ENCODE measurements at regions not wholly inside any gene's neighbourhood (a gene's known extent, or its start where the extent isn't known, plus 50 kb on each side); places are given as distances from the start of the nearest gene placed in this dataset.
"Not testable (repeated sequence)": the region's sequence is repeated elsewhere in the genome, so short reads cannot be mapped to it uniquely, and the experiment has no call there.

GRCh38 chr20:29885282-29886185, 1371.9 kb upstream of the DEFB115 start:
- H3K9me3 ChIP-seq (ENCODE audit: control insufficient read depth, low read depth, low read length): peaks cover 41% of the 10 kb centered on the region

GRCh38 chr20:29891555-29891954, 1365.9 kb upstream of the DEFB115 start:
- not testable (repeated sequence) for H3K18ac ChIP-seq (ENCODE audit: insufficient read length, low read depth, low read length); DNase-seq; H3T11ph ChIP-seq (ENCODE audit: low read length); H3K27ac Mint-ChIP-seq; H3K4ac ChIP-seq (ENCODE audit: low read depth, low read length); H2BK120ac ChIP-seq (ENCODE audit: low read depth, low read length, poor library complexity, severe bottlenecking); H3K79me1 ChIP-seq (ENCODE audit: insufficient read depth, low read depth, low read length, poor library complexity, severe bottlenecking); H3K23me2 ChIP-seq (ENCODE audit: insufficient read length, low read depth, low read length, poor library complexity, severe bottlenecking); H3K23ac ChIP-seq (ENCODE audit: insufficient read length, low read depth, low read length); H3K27me3 Mint-ChIP-seq (ENCODE audit: low read depth); H3K27ac ChIP-seq (ENCODE audit: insufficient read length, low read depth, low read length); H4K5ac ChIP-seq (ENCODE audit: insufficient read length, low read depth, low read length); H2BK12ac ChIP-seq (ENCODE audit: insufficient read length, low read depth, low read length); H3K4me1 Mint-ChIP-seq; H3K14ac ChIP-seq (ENCODE audit: insufficient read depth, low read length); H2BK20ac ChIP-seq (ENCODE audit: low read depth, low read length, poor library complexity, severe bottlenecking); H2BK5ac ChIP-seq (ENCODE audit: insufficient read length, low read length); H2AK5ac ChIP-seq (ENCODE audit: insufficient read length, low read length); H3K4me2 ChIP-seq (ENCODE audit: insufficient read depth, insufficient read length, low read length); H2AFZ ChIP-seq (ENCODE audit: low read length); H3K4me1 ChIP-seq (ENCODE audit: insufficient read depth, low read length); H2BK15ac ChIP-seq (ENCODE audit: low read depth, low read length); H3K9ac ChIP-seq (ENCODE audit: extremely low read depth, insufficient read length, low read length); H4K20me1 ChIP-seq (ENCODE audit: control insufficient read depth, insufficient read depth, insufficient read length); H4K8ac ChIP-seq (replicated peaks; ENCODE audit: insufficient read length, low read depth, low read length); H3K27me3 ChIP-seq (ENCODE audit: insufficient read depth, low read length); H3K56ac ChIP-seq (ENCODE audit: insufficient read length, low read depth, low read length); H4K91ac ChIP-seq (ENCODE audit: insufficient read length, low read depth, low read length); H3K79me2 ChIP-seq (ENCODE audit: insufficient read depth, low read length); H3K4me3 Mint-ChIP-seq
- WGBS (ENCODE audit: extremely low coverage, insufficient read length, low lambda C conversion rate): no CpG with 5 or more reads among the region's 5 CpGs
- peaks cover 35 to 38% of the 10 kb centered on the region in 2 experiments for H3K9me3 Mint-ChIP-seq
- peaks cover 6 to 22% (median 12%) of the 10 kb centered on the region in 3 experiments; a peak in 6 of 7 replicates for H3K36me3 Mint-ChIP-seq (ENCODE audit: insufficient read depth in 1 of 3, low read depth in 3 of 3)
- H3K9me3 ChIP-seq (ENCODE audit: control insufficient read depth, low read depth, low read length): peaks cover 16% of the 10 kb centered on the region

More at GRCh38 chr20:29885282-29886185, 1371.9 kb upstream of the DEFB115 start:
- Mint-ChIP-seq H3K36me3 (ENCODE audit: insufficient read depth in 1 of 3, low read depth in 3 of 3) (peaks cover 32 to 51% (median 32%) of the 10 kb centered on the region in 3 experiments), H3K9me3 (peaks cover 68 to 84% of the 10 kb centered on the region in 2 experiments)
- not testable (repeated sequence) for H3K79me1 ChIP-seq (ENCODE audit: insufficient read depth, low read depth, low read length, poor library complexity, severe bottlenecking); H3K23me2 ChIP-seq (ENCODE audit: insufficient read length, low read depth, low read length, poor library complexity, severe bottlenecking); H2AFZ ChIP-seq (ENCODE audit: low read length); H3T11ph ChIP-seq (ENCODE audit: low read length); H3K14ac ChIP-seq (ENCODE audit: insufficient read depth, low read length); H4K20me1 ChIP-seq (ENCODE audit: control insufficient read depth, insufficient read depth, insufficient read length); H3K4me1 ChIP-seq (ENCODE audit: insufficient read depth, low read length); H4K5ac ChIP-seq (ENCODE audit: insufficient read length, low read depth, low read length); H2BK12ac ChIP-seq (ENCODE audit: insufficient read length, low read depth, low read length); H2BK15ac ChIP-seq (ENCODE audit: low read depth, low read length); H3K18ac ChIP-seq (ENCODE audit: insufficient read length, low read depth, low read length); H3K56ac ChIP-seq (ENCODE audit: insufficient read length, low read depth, low read length); H3K23ac ChIP-seq (ENCODE audit: insufficient read length, low read depth, low read length); H3K4me1 Mint-ChIP-seq; H4K8ac ChIP-seq (replicated peaks; ENCODE audit: insufficient read length, low read depth, low read length); H3K27ac Mint-ChIP-seq; H3K4me2 ChIP-seq (ENCODE audit: insufficient read depth, insufficient read length, low read length); DNase-seq; H3K27me3 Mint-ChIP-seq (ENCODE audit: low read depth); H2AK5ac ChIP-seq (ENCODE audit: insufficient read length, low read length); H2BK20ac ChIP-seq (ENCODE audit: low read depth, low read length, poor library complexity, severe bottlenecking); H2BK5ac ChIP-seq (ENCODE audit: insufficient read length, low read length); H2BK120ac ChIP-seq (ENCODE audit: low read depth, low read length, poor library complexity, severe bottlenecking); H3K4me3 Mint-ChIP-seq; H3K4ac ChIP-seq (ENCODE audit: low read depth, low read length); H3K9ac ChIP-seq (ENCODE audit: extremely low read depth, insufficient read length, low read length); H3K27me3 ChIP-seq (ENCODE audit: insufficient read depth, low read length); H4K91ac ChIP-seq (ENCODE audit: insufficient read length, low read depth, low read length); H3K79me2 ChIP-seq (ENCODE audit: insufficient read depth, low read length); H3K27ac ChIP-seq (ENCODE audit: insufficient read length, low read depth, low read length)
- no CpG with 5 or more reads among the region's 3 CpGs for WGBS (ENCODE audit: extremely low coverage, insufficient read length, low lambda C conversion rate)

Measured in H9 (cell line).